ENCODE measurements at regions not wholly inside any gene's neighbourhood (a gene's known extent, or its start where the extent isn't known, plus 50 kb on each side); places are given as distances from the start of the nearest gene placed in this dataset.
A peak's percentile ranks its signal among the peaks of the same experiment; 100 is the strongest.
"Not testable (repeated sequence)": the region's sequence is repeated elsewhere in the genome, so short reads cannot be mapped to it uniquely, and the experiment has no call there.

DNA sequence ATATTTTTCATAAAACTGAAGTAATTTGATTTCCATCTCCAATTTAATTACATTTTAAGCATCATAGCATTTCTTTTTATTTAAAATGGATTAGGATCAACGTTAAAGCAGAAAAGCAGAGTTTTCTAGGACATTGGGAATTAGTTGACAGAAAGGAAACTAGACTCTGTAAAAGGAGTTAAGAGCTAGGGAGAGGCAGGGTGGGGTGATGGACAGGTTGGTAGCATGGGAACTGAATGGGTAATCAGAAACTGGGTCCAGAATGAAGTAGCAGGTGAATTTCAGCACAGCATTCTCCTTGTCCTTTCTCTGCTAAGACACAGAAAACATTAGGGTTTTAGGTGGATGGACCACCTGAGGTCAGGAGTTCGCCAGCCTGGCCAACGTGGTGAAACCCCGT, 97.6 kb downstream of the ANAPC4 start:
- DNase-seq (ENCODE audit: low read depth): no peak

DNA sequence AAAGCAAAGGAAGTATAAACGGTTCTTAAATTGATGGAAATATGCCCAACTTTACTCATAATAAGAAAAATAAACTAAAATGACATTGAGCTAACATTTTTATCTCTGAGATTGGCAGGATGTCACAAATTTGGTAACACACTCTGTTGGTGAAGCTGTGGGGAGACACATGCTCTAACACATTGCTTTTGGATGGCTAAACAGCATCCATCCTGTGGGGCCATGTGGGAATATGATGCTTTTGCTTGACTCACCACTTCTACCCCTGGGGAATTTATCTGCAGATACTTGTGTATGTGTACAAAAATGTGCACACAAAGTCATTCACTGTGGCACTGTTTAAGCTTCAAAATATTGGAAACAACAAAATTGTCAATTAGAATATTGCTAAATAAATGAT, 100.2 kb downstream of the ANAPC4 start:
- DNase-seq (ENCODE audit: low read depth): no peak

DNA sequence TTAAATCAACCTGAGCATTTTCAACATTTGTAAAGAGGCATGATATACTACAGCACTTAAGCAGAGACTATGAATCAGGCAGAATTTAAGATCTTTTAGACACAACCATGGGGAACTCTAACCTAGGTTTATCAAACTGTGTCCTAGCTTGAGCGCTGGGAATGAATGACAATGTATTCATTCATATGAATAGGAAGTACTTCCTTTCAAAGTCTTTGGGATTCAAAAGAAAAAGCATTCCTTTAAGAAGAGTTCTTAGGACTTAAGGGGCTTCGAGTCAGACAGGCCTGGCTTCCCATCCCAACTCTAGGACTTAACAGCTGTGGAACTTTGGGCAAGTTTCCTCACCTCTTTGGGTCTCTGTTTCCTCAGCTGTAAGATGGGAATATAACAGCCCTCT, 104.6 kb downstream of the ANAPC4 start:
- DNase-seq (ENCODE audit: low read depth): no peak

DNA sequence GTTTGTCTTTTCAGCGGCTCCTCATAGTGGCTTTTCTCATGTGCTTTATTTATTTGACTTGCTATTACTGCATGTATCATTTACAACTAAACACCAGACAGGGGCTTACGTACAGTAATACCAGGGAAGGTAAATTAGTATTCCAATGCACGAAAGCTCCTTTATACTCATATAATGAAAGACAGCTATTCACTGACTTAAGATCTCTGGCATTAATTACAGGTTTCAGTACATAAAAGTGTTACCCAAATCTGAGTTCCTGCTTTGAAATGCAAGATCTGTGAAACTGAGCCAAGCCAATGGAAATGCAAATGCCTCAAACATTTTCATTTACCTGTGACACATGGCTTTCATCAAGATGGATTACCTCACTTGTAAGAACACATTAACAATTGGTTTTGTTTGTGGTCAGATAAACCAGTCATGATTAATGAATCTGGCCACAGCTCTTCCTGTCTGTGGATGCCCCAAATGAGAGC, 107.2 kb downstream of the ANAPC4 start:
- DNase-seq (ENCODE audit: low read depth): no peak

DNA sequence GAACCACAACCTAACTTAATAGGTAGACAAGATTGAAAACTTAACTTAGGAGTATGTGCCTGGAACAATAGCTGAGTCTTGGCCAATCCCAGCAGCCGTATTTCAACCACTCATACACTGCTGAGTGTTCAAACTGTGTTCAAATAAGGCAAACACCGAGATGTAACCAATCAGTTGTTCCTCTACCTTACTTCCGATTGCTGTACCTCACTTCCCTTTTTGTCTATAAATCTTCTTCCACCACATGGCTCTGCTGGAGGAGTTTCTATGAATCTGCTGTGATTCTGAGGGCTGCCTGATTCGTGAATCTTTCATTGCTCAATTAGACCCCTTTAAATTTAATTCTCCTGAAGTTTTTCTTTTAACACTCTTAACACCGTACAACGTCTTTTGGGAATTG, 108.0 kb downstream of the ANAPC4 start:
- no peak for DNase-seq (ENCODE audit: low read depth)

DNA sequence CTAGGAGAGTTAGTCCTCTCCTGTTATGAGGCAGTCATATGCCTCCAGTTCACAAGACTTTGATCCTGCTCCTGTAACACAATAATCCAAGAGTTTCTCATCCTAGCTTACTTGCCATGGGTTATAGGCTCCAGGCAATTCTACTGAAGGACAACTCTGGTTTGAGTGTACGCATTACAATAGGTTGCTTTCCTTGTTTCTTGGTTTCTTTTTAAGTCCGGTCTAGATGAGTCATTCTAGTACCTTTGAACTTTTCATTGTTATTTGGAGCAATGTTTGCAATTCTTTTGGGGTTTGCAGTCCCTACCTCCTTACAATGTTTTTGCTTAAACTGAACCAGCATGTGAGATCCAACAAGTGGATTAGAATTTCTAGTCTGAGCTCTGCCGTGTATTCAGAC, 109.1 kb downstream of the ANAPC4 start:
- DNase-seq (ENCODE audit: low read depth): no peak

DNA sequence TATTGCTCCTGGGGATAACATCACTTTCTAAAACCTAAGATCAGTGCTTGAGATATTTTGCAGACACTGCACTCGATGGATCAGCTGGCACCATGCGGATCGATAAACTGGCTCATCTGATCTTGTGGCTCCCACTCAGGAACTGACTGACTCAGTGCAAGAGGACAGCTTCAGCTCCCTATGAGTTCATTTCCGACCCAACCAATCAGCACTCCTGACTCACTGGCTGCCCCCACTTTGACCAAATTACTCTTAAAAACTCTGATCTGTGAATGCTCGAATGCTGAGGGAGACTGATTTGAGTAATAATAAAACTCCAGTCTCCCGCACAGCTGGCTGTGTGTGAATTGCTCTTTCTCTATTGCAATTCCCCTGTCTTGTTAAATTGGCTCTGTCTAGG, 110.1 kb downstream of the ANAPC4 start:
- DNase-seq (ENCODE audit: low read depth): no peak

DNA sequence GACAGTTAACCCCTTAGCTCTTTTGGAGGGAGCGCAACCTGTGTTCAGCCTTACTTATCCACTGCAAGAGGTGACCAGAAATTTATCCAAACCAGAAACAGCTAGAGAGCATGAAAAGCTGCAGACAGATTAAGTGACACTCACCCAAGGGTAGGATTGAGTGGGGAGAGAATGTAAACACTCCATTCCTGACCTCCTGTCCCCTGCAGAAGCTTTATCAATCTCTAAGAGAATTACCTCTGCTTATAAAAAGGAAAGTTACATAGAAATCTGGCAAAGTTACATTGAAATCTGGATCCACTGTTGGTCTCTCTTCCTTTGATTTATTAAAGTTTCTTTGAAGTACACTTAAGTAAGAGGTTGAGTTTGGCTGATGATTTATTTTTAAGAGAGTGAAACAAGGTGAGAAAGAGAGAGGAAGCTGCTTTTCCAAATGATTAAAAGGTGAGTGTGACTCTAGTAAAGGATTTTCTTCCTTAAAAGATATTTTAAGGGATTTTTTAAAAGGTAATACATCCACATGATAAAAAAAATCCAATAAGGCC, 112.3 kb downstream of the ANAPC4 start:
- DNase-seq (ENCODE audit: low read depth): no peak

DNA sequence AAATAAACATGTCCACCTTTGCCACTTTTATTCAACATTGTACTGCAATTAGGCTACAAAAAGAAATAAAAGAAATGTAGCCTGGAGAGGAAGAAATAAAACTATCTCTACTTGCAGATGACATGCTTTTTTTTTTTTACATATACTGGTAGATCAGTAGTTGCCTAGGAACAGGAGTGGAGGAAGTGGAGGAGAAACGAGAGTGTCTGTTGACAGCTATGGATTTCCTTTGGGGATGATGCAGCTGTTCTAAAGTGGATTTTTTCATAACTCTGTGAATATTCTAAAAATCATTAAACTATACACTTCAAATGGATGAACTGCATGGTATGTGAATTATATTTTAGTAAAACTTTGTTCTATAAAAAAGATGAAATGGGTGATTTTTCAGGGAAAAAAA, 116.4 kb downstream of the ANAPC4 start:
- no peak for DNase-seq (ENCODE audit: low read depth)

DNA sequence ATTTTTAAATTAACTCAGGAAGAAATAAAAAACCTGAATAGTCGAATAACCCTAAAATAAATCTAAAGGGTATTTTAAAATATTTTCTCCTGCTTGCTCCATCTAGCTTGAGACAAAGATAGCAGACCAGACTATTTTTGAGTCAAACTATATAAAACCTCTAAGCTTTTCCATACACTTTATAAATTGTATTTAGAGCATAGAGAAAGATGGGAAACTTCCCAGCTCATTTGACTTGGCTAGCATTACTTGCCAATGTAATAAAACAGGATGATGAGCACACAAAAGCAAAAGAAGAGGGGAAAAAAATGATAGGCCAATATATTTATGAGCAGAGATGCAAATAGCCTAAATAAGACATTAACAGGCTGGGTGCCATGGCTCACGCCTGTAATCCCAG, 117.1 kb downstream of the ANAPC4 start:
- DNase-seq (ENCODE audit: low read depth): no peak

DNA sequence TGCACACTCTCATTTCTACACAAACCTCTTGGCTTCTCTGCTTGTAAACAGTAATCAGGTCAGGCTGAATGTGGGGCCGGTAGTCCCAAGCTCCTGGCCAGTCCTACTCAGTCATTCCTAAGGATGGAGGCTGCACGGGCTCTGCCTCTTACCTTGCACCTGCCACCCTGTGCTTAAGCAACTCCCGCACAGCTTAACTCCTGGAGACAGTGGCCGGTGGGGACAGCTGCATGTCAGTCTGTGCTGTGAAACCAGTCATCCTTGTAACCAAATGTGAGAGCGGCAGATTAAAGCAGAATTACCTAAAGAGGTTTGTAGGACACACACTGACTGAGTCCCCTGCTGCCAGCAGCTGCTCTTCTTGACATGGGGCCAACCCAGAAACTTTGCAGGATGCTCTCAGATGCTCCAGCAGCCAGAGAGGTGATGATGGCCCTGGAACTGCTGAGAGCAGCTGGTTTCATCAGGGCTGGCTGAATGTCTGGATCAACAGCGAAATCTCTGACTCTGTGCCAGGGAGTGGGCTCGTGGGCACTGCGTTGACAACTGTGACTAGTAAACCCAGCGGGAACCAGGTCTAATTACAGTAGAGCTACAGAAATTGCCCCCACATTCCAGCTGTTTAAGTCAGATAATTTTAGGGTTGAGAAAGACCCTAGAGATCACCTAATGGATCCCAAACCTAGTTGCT, 123.7 kb downstream of the ANAPC4 start:
- no peak for DNase-seq (ENCODE audit: low read depth)

DNA sequence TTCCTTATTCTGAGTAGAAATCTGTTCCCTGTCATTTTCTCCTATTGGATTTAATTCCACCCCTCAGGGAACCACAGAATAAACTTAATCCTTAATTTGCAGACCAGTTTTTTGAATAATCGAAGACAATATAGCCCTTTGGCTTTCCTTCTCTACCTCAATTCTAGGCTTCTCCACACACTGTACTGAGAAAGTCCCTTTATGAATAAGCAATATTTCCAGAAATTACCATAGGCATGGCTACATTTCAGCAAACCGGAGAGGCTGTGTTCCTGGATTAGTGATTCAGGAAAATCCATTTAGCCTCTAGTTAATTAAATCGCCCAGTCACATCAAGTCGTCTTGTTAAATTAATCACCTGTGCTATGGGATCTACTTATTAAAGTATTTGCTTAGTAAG, 125.1 kb downstream of the ANAPC4 start:
- DNase-seq (ENCODE audit: low read depth): no peak

DNA sequence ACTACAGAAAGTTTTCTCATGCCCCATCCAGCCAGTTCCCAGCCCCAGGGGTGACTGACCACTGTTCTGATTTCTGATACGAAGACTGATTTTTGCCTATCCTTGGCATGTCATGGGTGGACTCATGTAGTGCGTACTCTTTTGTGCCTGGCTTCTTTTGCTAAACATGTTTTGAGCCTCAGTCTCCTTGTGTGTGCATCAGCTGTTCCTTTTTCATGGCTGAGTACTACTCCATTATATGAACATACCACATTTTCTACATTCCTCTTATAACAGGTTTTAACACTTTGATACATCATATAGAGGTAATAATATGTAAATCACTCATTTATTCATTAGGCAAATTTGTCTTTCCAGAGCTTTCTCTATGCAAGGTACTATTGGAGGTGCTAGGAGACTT, 126.7 kb downstream of the ANAPC4 start:
- DNase-seq (ENCODE audit: low read depth): no peak

DNA sequence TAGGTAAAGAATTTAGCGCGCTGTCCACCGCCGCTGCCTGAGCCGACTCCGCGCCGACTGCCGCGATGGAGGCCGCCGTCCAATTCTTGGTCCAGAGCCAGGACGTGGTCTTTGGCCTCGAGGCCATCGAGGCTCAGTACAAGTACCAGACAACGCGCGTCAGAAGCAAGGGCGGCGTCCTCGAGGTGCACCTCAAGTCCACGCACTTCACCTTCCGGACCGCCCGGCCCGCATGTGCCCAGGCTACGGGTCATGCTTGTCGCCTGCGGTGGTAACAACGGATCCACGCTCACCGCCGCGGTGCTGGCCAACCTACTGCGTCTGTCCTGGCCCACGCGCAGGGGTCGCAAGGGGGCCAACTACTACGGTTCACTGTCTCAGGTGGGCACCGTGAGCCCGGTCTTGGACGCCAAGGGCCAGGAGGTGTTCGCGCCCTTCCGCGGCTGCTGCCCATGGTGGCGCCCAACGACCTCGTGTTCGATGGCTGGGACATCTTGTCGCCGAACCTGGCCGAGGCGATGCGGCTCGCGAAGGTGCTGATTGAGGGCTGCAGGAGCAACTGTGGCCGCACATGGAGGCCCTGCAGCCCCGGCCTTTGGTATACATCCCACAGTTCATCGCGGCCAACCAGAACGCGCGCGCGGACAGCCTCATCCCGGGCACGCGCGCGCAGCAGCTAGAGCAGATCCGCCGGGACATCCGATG, 128.0 kb downstream of the ANAPC4 start:
- DNase-seq (ENCODE audit: low read depth): no peak

DNA sequence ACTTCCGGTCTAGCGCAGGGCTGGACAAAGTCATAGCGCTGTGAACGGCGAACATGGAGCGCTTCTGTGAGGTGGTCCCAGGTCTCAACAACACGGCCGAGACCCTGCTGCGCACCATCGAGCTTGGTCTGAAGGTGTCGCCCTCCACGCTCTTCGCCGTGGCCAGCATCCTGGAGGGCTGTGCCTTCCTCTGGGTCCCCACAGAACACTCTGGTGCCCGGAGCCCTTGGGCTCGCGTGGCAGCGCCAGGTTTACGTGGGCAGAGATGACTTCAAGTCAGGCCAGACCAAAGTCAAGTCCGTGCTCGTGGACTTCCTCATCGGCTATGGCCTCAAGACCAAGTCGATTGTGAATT, 128.6 kb downstream of the ANAPC4 start:
- no peak for DNase-seq (ENCODE audit: low read depth)

DNA sequence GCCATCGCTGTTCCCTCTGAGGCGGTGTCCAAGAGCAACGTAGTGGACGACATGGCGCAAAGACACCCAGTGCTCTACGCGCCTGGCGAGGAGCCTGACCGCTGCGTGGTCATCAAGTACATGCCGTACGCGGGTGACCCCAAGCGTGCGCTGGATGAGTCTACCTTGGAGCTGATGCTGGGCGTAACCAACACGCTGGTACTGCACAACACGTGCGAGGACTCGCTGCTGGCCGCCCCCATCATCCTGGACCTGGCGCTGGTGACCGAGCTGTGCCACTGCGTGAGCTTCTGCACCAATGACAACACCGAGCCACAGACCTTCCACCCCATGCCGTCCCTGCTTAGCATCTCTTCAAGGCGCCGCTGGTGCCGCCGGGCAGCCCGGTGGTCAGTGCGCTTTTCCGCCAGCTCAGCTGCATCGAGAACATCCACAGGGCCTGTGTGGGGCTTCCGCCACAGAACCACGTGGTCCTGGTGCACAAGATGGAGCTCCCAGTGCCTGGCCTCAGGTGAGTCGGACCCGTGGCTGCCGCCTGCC, 129.0 kb downstream of the ANAPC4 start:
- no peak for DNase-seq (ENCODE audit: low read depth)

DNA sequence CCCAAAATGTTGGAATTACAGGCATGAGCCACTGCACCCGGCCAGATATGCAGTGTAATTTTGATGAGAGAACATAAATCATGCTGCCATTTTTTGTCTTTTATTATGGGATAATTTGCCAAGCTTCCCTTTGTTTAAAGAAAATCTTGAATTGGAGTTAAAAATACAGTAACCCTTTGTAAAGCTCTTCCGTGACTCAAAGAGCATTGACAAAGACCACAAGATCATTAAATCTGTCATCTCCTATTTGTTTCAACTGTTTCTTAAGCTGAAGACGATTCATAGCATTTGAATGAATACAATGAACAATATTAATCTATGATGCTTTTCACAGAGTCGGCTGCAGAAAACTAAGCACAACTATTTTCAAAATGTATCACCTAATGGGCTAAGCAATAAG, 132.6 kb downstream of the ANAPC4 start:
- DNase-seq (ENCODE audit: low read depth): peak; percentile 16

DNA sequence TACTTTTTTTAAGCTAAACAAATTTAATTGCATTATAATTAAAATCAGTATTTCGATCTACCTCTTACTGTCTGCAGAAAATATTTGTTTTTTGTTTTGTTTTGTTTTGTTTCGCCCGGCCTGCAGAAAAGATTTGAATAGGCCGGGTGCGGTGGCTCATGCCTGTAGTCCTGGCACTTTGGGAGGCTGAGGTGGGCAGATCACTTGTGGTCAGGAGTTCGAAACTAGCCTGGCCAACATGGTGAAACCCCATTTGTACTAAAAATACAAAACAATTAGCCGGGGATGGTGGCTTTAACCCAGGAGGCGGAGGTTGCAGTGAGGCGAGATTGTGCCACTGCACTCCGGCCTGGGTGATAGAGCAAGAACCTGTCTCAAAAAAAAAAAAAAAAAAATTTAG, 134.8 kb downstream of the ANAPC4 start:
- DNase-seq (ENCODE audit: low read depth): not testable (repeated sequence)

DNA sequence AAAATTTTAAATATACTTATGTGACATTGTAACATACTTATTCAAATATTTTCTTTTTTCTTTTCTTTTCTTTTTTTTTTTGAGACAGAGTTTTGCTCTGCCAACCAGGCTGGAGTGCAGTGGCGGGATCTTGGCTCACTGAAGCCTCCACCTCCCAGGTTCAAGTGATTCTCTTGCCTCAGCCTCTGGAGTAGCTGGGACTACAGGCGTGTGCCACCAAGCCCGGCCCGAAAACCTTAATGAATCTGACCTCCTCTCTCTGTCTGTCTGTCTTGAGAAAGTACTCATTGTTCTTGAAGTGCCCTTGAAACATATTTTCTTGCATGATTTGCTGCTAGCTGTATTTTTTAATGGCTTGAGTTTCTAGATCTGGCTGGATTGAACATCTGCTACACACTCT, 136.8 kb downstream of the ANAPC4 start:
- no peak for DNase-seq (ENCODE audit: low read depth)

DNA sequence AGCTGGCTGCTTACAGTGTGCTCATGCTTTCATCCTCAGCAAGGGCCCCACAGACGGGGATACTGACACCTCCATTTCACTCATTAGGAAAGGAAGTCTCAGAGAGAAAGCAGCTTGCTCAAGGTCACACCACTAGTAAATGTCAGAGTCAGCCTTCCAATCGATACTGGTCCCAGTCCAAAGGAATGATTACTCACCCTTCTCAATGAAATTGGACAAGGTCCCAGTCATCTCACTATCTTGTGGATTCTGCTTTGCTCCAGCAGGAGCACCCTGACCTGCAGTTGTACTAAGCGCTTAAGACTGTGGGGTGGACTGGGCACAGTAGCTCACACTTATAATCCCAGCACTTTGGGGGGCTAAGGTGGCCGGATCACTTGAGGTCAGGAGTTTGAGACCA, 132.2 kb upstream of the SLC34A2 start:
- DNase-seq (ENCODE audit: low read depth): no peak

DNA sequence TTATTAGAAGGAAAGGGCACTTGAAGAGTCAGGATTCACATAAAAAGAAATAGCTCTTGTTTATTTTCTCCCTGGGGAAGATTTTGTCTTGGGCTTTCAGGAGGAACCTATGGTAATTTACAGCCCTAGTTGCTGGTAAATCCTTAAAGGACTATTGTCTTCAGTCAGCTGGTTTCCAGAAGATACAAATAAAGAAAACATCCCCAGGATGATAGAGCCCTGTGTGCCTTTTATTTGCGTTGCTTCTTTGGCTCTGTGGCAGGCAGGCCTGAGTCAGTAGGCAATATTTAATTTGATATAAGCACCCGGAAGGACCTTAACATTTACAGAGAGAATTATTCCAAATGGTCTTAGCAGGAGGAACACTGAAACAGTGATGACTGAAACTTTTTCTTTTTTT, 131.0 kb upstream of the SLC34A2 start:
- DNase-seq (ENCODE audit: low read depth): no peak

DNA sequence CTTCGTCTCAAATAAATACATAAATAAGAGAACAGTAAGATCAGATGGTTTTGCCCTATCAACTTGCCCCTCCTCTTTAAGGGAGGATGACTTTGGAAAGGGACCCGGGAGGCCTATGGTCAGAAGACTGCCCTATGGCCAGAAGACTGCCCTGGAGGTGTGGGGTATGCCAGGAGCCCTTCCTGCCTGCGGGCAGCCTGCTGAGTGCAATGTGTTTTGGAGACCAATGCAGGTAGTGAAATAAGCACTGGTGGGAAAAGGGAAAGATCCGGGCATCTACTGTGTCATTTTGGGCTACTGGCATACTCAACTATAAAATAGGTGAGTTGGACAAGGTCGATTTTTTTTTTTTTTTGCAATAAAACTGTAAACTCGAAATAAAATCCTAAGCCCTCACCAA, 129.8 kb upstream of the SLC34A2 start:
- DNase-seq (ENCODE audit: low read depth): no peak

DNA sequence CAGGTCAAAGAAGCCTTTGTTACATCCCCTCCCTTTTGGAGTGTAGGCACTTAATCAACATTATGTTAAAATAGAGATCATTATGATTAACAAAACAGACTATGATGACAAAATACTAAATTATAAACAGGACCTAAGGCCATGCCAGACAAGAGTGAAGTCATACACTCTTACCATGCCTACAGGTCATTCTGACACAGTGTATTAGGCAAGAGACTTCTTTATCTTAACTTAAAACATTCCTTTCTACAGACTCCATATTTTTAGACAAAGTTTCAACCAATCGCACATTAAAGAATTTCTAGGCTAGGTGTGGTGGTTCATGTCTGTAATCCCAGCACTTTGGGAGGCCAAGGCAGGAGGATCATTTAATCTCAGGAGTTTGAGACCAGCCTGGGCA, 128.6 kb upstream of the SLC34A2 start:
- no peak for DNase-seq (ENCODE audit: low read depth)

DNA sequence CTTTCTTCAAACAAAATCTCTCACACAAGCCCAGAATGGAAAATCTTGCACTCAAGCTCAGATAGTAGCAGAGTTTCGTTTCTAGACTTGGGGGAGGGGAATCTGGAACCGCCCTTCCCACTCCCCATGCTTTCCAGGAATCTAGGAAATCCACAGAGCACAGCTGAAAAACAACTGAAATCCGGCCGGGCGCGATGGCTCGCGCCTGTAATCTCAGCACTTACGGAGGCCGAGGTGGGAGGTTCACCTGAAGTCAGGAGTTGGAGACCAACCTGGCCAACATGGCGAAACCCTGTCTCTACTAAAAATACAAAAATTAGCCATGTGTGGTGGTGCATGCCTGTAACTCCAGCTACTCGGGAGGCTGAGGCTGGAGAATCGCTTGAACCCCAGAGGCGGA, 127.3 kb upstream of the SLC34A2 start:
- no peak for DNase-seq (ENCODE audit: low read depth)
